ENCODE measurements at regions not wholly inside any gene's neighbourhood (a gene's known extent, or its start where the extent isn't known, plus 50 kb on each side); places are given as distances from the start of the nearest gene placed in this dataset.

GRCh38 chr7:41046221-41046761 is 656.6 kb downstream of the INHBA start:
- Histone ChIP-seq H3K9me2 (ENCODE audit: insufficient read depth, low read length) (no peaks in the 10 kb centered on the region), H4K20me1 (ENCODE audit: insufficient read depth) (no peaks in the 10 kb centered on the region), H3K79me2 (replicated peaks; ENCODE audit: insufficient read depth, low read length) (no peaks in the 10 kb centered on the region), H3K4me2 (ENCODE audit: low read length) (no peak overlapping the region), H2AFZ (ENCODE audit: low read depth, low read length) (no peak overlapping the region), H3F3A (ENCODE audit: insufficient read depth, low read length, poor library complexity, severe bottlenecking) (no peaks in the 10 kb centered on the region), H3K27me3 (ENCODE audit: insufficient read depth, low read depth, low read length) (no peaks in the 10 kb centered on the region), H3K4me3 (ENCODE audit: low read length) (no peak overlapping the region), H3K9me3 (ENCODE audit: low read length) (no peaks in the 10 kb centered on the region), H3K9ac (ENCODE audit: low read length) (no peak overlapping the region), H3K36me3 (ENCODE audit: insufficient read depth, low read length) (no peaks in the 10 kb centered on the region), H3K27ac (ENCODE audit: low read length) (no peak overlapping the region)
- TF ChIP-seq EP300 (conservative IDR thresholded peaks at IDR 0.05; ENCODE audit: poor library complexity, severe bottlenecking) (no peak), SMC3 (conservative IDR thresholded peaks at IDR 0.05; ENCODE audit: poor library complexity) (no peak), CTCF (IDR thresholded peaks at IDR 0.05; ENCODE audit: poor library complexity, severe bottlenecking) (no peak), EZH2 (IDR thresholded peaks at IDR 0.05; ENCODE audit: borderline replicate concordance, insufficient read depth, low read length, poor library complexity, severe bottlenecking) (no peak)

GRCh38 chr7:41045556-41046123 is 657.2 kb downstream of the INHBA start:
- peak; percentile 30 for TF ChIP-seq RAD21 (conservative IDR thresholded peaks at IDR 0.05)
- TF ChIP-seq CTCF (IDR thresholded peaks at IDR 0.05; ENCODE audit: poor library complexity, severe bottlenecking) = no peak

GRCh38 chr7:41039981-41040380 is 662.9 kb downstream of the INHBA start:
- no peak overlapping the region for H3K4me2 ChIP-seq (ENCODE audit: low read length)
- TF ChIP-seq TAF1 (IDR thresholded peaks at IDR 0.05; ENCODE audit: low read depth) = no peak
- TF ChIP-seq REST (IDR thresholded peaks at IDR 0.05; ENCODE audit: borderline replicate concordance) = no peak
- TF ChIP-seq RAD21 (conservative IDR thresholded peaks at IDR 0.05) = no peak
- TF ChIP-seq SMC3 (conservative IDR thresholded peaks at IDR 0.05; ENCODE audit: poor library complexity) = no peak
- TF ChIP-seq POLR2AphosphoS5 (IDR thresholded peaks at IDR 0.05) = no peak
- H3F3A ChIP-seq (ENCODE audit: insufficient read depth, low read length, poor library complexity, severe bottlenecking) = no peaks in the 10 kb centered on the region

More at GRCh38 chr7:41045556-41046123, 657.2 kb downstream of the INHBA start:
- Histone ChIP-seq H3K4me3 (ENCODE audit: low read length) (no peak overlapping the region), H3K4me2 (ENCODE audit: low read length) (no peak overlapping the region), H3K9me2 (ENCODE audit: insufficient read depth, low read length) (no peaks in the 10 kb centered on the region), H4K20me1 (ENCODE audit: insufficient read depth) (no peaks in the 10 kb centered on the region), H3K79me2 (replicated peaks; ENCODE audit: insufficient read depth, low read length) (no peaks in the 10 kb centered on the region), H3K9ac (ENCODE audit: low read length) (no peak overlapping the region), H3K9me3 (ENCODE audit: low read length) (no peaks in the 10 kb centered on the region), H3F3A (ENCODE audit: insufficient read depth, low read length, poor library complexity, severe bottlenecking) (no peaks in the 10 kb centered on the region), H3K36me3 (ENCODE audit: insufficient read depth, low read length) (no peaks in the 10 kb centered on the region), H3K27me3 (ENCODE audit: insufficient read depth, low read depth, low read length) (no peaks in the 10 kb centered on the region), H3K27ac (ENCODE audit: low read length) (no peak overlapping the region), H2AFZ (ENCODE audit: low read depth, low read length) (no peak overlapping the region)

More at GRCh38 chr7:41039981-41040380, 662.9 kb downstream of the INHBA start:
- Histone ChIP-seq H3K79me2 (replicated peaks; ENCODE audit: insufficient read depth, low read length) (no peaks in the 10 kb centered on the region), H2AFZ (ENCODE audit: low read depth, low read length) (no peak overlapping the region), H3K9ac (ENCODE audit: low read length) (no peak overlapping the region), H3K9me3 (ENCODE audit: low read length) (no peaks in the 10 kb centered on the region), H3K27ac (ENCODE audit: low read length) (no peak overlapping the region), H3K36me3 (ENCODE audit: insufficient read depth, low read length) (no peaks in the 10 kb centered on the region), H3K9me2 (ENCODE audit: insufficient read depth, low read length) (no peaks in the 10 kb centered on the region), H4K20me1 (ENCODE audit: insufficient read depth) (no peaks in the 10 kb centered on the region), H3K4me3 (ENCODE audit: low read length) (no peak overlapping the region), H3K27me3 (ENCODE audit: insufficient read depth, low read depth, low read length) (no peaks in the 10 kb centered on the region)

All from neural cell (in vitro differentiated cells).